ENCODE measurements at regions not wholly inside any gene's neighbourhood (a gene's known extent, or its start where the extent isn't known, plus 50 kb on each side); places are given as distances from the start of the nearest gene placed in this dataset.
"Not testable (repeated sequence)": the region's sequence is repeated elsewhere in the genome, so short reads cannot be mapped to it uniquely, and the experiment has no call there.

DNA sequence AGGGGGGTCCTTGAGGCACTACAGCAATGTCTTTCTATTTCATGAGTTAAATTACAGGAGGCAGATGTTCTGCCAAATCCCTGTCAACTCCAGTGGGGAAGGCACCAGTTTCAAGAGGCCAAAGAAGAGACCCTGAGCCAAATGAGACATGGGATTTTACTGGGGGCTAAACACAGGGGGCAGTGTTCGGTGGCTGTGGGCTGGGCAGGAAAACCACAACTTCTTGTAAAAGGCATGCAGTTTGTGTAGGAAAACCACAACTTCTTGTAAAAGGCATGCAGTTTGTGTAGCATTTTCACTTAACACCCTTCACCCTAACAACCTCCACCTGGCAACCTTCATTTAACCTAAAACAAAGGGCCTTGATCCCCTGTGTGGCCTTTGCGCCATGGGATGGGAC is 61.0 kb downstream of the POLR2M start:
- no peak for DNase-seq (ENCODE audit: low read depth in 3 of 3, low spot score in 2 of 3)

DNA sequence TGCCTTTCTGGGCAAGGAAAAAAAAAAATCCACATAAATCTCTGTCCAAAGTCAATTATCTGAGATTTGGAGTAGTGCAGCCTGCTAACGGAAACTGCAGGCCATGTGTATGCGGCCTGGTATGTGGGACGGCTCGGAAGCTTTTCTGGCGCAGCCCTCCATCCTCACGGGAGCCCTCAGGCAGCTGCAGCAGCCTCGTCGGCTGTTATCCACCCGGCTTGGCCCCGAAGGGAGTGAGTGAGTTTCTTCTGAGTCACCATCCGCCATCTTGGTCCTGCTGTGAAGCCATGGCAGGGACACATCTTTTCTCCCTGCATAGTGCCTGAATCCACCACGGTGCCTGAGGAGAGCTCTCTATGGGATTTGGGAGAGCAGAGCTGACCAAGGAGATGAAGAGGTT is 62.8 kb downstream of the POLR2M start:
- DNase-seq (ENCODE audit: low read depth in 3 of 3, low spot score in 2 of 3): no peak

DNA sequence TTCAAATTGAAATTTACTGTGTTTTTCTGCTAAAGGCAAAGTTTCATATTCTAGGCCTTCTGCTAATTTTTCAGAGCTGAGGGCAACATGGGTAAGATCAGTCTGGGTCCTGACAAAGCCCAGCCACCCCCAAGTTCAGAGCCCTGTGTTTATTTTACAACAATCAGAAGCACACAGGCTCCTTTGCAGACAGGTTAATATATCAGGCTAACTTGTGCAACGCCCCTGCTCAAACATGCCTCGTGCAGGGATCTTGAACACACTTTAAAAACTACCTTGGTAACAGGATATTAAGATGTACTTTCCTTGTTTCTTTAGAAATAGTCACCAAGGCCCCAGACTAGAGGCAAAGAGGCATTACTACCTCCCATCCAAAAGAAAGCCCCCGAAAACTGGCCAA is 64.0 kb downstream of the POLR2M start:
- no peak for DNase-seq (ENCODE audit: low read depth in 3 of 3, low spot score in 2 of 3)

DNA sequence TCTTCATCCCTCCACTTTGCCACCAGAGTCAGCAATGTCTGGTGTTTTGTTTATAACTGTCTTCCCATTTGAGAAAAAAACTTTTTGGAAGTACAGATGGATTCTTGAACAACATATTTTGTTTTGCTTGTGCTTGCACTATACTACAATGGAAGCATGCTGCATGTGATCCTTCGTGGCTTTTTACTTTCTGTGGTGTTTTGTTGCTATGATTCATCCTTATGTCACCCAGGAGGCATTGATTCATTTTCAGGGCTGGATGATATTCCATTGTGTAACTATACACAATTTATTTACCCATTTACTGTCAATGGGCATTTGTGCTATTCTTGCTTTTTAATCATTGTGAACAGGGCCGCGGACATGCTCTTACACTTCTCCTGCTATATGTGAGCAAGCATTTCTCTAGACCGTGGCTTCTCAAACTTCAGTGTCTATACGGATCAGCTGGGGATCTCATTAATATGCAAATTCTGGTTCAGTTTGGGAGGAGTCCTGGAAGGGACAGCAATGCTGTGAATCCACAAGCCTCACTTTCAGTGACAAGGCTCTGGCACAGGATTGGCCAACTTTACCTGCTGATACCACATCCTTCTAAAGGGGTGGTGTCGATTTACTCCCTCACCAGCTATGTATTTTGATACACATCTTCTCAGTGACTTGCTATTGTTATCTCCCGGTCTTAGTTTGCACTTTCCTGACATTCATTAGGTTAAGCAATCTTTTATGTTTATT is 65.9 kb downstream of the POLR2M start:
- DNase-seq (ENCODE audit: low read depth in 3 of 3, low spot score in 2 of 3): no peak

DNA sequence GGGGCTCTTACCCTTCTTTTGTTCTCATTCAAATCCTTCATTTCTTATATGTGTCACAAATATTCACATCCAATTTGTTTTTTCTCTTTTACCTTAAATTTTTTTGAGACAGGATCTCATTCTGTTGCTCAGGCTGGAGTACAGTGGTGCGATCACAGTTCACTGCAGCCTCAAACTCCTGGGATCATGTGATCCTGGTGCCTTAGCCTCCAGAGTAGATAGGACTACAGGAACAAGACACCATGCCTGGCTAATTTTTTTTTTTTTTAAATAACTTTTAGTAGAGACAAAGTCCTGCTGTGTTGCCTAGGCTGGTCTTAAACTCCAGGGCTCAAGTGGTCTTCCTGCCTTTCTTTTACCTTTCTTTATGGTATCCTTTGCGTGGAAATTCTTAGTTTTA is 66.5 kb downstream of the POLR2M start:
- no peak for DNase-seq (ENCODE audit: low read depth in 3 of 3, low spot score in 2 of 3)

DNA sequence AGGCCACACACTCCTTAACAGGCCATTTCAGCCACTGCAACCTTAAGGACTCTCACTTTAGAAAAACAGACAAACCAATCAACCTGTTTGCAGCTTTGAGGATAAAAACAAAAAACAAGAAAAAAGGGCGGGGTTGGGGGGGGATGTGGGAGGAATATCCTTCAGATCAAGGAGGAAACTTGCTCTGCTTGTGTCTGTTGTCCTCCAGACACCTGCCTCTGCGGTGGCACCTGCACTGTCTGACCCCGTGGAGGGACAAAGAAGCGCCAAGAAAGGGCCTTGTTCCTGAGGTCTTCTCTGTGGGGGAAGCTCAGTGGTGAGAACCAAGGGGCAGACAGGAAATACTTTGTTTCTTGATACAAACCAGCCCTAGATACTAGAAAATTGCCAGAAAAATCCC is 70.5 kb downstream of the POLR2M start:
- no peak for DNase-seq (ENCODE audit: low read depth in 3 of 3, low spot score in 2 of 3)

DNA sequence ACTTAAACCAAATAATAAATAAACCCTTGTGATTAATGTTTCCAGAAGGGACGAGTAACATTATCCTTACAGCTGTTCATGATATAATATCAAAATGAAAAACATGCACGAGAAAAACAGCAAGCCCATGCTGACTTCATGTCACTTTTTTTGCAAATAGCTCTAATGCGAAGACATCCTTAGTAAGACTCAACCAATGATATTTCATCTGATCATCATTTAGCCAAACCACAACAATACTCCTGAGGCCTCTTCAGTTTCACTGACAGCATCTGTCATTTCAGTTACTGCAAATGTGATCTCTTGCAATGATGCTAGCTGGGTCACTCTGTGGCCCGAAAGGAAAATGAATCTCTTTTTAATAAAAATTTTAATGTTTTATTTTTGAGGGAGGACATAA is 74.0 kb downstream of the POLR2M start:
- no peak for DNase-seq (ENCODE audit: low read depth in 3 of 3, low spot score in 2 of 3)

DNA sequence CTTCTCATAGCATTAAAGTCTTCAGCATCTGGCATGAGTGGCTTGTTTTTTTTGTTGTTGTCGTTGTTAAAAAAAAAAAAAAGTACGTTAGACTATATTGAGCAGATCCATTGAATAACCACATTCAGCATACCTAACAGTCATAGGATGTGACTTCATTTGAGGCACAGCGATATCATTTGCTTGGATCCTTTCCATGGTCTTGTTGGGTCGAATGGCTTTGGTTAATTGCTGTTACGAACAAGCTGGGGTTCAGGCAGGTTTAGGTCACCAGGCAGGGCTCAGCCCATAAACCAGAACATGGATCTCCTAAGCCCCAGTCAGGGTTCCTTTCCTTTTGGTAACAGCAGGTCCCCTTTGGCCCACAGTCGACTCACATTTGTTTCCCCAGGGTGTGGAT is 76.2 kb downstream of the POLR2M start:
- DNase-seq (ENCODE audit: low read depth in 3 of 3, low spot score in 2 of 3): no peak

DNA sequence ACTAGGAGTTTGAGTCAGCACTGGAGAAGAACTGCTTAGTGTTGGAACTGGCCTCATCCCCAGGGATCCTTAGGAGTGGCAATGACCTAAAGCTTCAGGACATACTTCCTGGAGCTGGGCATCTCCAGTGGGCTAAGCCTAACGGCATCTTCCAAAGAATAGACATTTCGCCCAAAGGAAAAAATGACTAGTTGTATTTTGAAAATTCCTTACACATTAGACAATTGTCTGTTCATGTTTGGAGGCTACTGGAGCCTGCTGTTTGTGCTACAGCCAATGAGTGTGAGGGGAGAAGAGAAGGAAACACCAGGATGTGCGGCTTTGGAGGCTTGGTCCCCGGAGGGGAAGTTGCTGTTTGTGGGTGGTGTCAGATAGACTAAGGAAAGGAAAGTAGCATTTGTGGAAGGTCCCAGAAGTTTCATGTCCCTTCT is 77.6 kb downstream of the POLR2M start:
- no peak for DNase-seq (ENCODE audit: low read depth in 3 of 3, low spot score in 2 of 3)

DNA sequence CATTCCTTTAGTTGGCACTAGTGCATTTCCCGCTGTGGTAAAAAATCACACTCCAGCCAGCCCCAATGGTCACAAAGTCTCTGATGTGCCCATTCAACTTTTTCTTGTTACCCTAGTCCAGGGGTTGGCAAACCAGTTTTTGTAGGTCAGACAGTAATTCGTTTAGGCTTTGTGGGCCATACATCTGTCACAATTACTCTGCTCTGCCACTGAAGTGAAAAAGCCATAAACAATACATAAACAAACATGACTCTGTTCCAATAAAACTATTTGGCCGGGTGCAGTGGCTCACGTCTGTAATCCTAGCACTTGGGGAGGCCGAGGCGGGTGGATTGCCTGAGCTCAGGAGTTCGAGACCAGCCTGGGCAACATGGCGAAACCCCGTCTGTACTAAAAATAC is 78.5 kb downstream of the POLR2M start:
- DNase-seq (ENCODE audit: low read depth in 3 of 3, low spot score in 2 of 3): no peak

DNA sequence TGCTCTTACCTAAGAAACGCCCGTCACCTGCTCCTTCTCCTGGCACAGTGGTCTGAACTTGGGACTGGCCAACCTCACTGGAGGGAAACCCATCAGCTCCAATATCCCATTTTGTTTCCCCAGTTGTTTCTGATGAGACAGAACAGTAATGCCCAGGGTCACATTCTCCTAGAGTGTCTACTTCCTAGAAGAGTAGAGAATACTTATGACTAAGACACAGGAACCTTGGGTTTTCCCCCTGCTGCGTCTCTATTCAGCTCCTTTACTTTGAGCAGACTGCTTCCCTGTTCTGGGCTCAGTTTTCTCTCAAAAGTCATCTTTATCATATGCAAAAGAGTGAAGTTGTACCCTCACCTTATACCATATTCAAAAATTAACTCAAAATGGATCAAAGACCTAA is 79.4 kb downstream of the POLR2M start:
- no peak for DNase-seq (ENCODE audit: low read depth in 3 of 3, low spot score in 2 of 3)

DNA sequence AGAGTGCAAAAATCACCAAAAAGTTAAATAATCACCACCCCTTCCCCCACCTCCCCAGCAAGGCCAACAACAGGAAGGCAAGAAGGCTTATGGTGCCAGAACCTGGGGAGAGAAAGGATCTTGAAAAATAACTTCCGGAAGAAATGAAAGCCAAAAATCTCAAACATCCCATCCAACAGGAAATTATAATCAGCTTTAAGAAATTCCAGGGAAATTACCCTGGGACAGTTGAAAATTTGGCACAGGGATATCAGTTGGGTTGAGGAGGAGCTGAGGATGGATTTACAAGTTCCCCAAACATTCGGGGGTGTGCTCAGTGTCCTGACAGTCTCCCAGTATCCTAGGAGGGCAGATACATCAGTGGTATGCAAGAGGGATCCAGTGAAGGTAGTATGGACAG is 82.7 kb downstream of the POLR2M start:
- DNase-seq (ENCODE audit: low read depth in 3 of 3, low spot score in 2 of 3): no peak

DNA sequence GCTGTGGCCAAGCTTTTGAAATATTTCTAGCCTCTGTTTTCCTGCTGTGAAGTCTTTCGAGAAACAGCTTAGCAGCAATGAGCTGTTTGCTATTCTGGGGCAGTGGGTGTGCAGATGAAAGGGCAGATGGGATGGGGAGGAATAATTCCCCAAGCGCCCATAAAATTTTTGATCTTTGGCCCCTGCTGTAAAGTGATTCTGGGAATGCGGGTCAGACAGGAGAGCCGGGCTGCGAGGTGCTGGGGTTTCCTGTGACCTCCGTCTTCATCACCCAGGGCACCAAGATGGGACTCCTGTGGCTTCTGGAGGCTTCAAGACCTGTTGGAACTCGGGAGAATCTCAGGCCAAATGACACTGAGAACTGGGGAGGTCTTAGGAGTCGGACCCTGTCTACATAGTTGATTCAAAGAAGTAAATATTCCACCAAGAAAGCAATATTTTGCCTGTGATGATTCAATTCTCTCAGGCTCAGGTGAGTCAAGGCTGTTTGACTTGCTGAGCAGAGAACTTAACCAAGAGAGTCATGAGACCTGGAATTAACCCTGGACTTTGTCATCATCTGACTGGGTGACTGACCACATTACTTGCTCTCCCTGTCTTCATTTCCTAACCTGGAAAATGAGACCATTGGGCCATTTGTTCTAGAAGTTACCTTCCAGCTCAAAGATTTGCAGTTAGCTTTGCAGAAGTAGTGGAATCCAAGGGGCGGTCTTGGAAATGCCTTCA is 86.4 kb downstream of the POLR2M start:
- no peak for DNase-seq (ENCODE audit: low read depth in 3 of 3, low spot score in 2 of 3)

DNA sequence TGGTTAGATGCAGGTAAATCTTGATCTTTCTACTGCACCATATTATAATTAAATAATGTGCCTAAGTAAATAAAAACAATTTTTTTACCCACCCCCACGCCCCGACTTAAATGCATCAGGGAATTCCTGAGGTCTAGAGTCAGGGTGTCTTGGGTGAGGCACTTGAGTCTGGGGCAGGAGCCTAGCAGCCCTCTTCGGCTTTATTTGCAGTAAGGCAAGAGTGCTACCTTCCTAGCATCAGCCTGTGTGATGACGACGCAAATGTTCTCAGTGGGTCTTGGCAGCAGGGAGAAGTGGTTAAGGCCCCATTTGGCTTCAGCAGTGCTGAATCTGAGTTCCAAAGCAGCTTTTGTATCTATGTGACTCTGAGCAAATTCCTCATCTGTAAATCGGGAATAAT is 88.7 kb downstream of the POLR2M start:
- DNase-seq (ENCODE audit: low read depth in 3 of 3, low spot score in 2 of 3): no peak

DNA sequence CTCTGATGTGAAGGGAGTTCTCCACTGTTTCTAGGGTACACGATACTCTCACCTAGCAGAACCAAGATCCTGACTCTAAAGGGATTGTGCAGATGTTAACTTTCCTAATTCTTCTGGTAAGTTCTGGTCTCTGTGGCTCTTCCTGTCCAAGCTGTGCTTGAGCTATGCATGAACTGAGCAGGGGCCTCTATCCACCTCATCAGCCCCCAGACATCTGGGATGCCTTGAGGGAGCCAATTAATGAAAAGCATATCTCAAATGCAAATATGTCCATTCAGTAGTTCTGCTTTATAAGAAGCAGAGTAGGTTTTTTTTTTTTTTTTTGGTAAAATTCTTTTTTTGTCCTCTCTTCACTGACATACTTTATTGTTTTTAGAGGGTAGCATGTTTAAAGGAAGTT is 89.6 kb downstream of the POLR2M start:
- no peak for DNase-seq (ENCODE audit: low read depth in 3 of 3, low spot score in 2 of 3)

DNA sequence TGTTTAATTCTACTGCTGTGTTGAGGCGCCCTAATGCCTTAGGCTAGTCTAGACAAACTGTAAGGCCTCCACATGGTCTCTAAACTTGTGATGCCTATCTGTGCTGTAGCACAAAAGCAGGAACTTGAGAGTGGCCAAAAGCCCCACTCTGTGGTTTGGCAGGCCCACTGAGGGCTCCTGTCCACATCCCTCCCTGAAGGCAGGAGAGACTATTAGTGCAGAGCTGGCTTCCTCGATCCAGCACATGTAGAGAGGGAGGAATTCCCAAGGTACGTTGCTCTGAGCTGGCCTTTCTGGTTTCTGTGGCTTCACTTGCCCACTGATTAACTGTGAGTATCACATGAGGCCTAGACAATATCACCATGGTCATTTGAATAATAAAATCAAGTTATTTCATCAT is 90.6 kb downstream of the POLR2M start:
- DNase-seq (ENCODE audit: low read depth in 3 of 3, low spot score in 2 of 3): no peak

DNA sequence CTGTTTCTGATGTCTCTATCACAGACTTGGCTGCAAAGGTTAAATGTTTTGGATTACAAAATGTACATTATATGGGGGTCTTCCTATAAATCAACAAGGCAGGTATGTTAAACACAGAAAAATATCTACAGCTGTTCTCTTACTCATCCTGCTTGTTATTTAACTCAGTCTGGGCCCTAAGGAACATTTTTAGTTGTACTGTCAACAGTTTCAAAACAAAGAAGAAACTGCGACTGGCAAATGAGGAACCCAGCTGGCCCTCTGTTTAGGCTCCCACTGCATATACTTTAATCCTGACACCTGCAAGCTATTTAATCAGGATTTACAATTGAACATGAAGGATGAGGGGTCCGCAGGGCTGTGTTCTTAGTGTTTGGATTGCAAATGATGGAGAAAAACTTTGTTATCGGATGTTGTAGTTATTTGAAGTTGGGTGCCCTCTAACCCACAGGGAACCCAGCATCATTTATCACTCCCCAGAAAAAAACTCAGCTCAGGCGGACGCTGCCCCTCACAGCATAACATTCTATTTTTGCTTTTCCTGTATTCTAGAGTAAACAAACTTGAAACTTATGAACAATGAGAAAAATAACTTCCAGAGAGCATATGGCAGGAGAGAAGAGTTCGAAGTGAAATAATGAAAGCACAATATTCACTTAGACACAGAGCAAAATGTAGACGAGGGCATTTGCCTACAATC is 91.2 kb downstream of the POLR2M start:
- no peak for DNase-seq (ENCODE audit: low read depth in 3 of 3, low spot score in 2 of 3)

DNA sequence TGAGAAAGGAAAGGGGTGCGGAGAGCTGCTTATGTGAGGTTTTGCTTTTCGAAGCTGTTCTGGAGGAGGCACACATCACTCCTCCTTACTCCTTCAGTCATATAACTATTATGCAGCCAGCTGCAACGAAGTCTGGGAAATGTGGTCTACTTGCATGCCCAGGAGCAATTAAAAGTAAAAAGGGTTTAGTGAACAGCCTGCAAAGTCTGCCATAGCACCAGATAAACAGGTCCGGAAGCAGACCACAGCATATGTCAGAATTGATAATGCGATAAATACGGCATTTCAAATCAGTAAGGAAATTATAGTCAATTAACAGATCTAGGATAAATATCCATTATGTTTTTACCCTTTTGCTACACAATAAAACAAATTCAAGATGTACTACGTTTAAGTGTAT is 99.5 kb downstream of the POLR2M start:
- DNase-seq (ENCODE audit: low read depth in 3 of 3, low spot score in 2 of 3): no peak

DNA sequence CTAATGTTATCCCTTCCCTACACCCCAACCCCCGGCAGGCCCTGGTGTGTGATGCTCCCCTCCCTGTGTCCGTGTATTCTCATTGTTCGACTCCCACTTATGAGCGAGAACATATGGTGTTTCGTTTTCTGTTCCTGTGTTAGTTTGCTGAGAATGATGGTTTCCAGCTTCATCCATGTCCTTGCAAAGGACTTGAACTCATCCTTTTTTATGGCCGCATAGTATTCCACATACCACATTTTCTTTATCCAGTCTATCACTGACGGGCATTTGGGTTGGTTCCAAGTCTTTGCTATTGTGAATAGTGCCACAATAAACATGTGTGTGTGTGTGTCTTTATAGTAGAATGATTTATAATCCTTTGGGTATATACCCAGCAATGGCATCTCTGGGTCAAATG is 102.8 kb downstream of the POLR2M start:
- DNase-seq (ENCODE audit: low read depth in 3 of 3, low spot score in 2 of 3): not testable (repeated sequence)

DNA sequence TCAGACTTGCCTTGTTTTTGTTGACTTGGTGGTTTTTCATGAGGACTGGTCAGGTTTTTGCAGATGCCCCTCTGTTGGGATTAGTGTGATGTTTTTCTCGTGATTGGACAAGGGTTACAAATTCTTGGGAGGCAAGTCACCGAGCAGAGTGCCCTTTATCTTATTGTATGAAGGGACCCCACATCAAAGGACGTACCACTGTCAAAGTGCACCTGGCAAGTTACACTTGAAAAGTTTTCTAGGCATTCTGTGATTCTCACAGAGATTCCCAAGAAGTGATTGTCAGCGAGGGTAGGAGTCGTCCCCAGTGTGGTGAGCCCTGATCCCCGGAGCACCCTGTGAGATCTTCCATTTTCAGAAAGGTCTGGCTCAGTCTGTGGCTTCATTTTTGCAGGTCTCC is 110.1 kb downstream of the POLR2M start:
- no peak for DNase-seq (ENCODE audit: low read depth in 3 of 3, low spot score in 2 of 3)

DNA sequence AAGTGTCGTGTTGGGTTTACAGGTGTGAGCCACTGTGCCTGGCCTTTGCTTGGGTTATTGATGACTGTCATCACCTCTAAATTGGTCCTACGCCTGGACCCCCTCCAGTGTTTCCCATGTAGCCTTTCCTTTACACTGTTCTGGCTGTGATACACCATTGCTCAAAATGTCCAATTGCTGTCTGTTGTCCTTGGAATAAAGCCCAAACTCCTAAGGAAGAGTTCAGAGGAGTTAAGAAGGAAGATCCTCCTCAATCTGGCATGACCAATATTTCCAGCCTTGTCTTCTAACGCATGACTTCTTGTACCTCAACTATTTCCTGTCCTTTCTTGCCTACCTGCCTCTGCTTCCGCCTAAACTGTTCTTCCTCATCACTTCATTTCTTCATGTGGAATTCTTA is 113.1 kb downstream of the POLR2M start:
- no peak for DNase-seq (ENCODE audit: low read depth in 3 of 3, low spot score in 2 of 3)

DNA sequence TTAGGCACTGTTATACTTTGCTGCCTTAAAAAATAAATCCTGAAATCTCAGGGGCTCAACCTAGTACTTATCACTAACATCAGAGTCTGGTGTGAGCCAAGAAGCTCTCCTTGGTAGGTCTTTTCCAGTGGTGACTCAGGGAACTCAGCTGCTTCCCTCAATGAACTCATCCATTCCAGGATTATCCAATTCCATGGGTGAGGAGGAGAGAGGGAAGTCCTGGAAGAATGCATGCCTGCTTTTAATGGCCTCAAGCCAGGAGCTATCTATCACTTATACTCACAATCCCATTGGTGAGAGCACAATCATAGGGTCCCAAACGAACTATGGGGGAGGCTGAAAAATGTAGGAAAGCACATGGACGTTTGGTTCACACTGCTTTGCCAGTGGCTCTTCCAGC is 113.6 kb downstream of the POLR2M start:
- no peak for DNase-seq (ENCODE audit: low read depth in 3 of 3, low spot score in 2 of 3)

Data from right renal cortex interstitium (tissue), 3 donors.